Hepatocyte (in vitro differentiated cells): ENCODE measurements at regions not wholly inside any gene's neighbourhood (a gene's known extent, or its start where the extent isn't known, plus 50 kb on each side); places are given as distances from the start of the nearest gene placed in this dataset.

Source experiments
- DNase-seq: peaks from one replicate; pipeline ENCODE4 v3.0.0-alpha.2; 2016; ENCODE audit warnings: low spot score
- H2AFZ ChIP-seq: fragments of 200-600 bp; sonication (generic); 2 replicates; pipeline ENCODE4 v1.6.0; 2016; ENCODE audit warnings: antibody characterized with exemption, mild to moderate bottlenecking
- H3K27ac ChIP-seq: fragments of 200-600 bp; sonication (generic); 2 replicates; pipeline ENCODE4 v1.5.1; 2016; ENCODE audit warnings: mild to moderate bottlenecking
- H3K27me3 ChIP-seq: fragments of 200-600 bp; sonication (generic); 2 replicates; pipeline ENCODE4 v1.6.1; 2016
- H3K36me3 ChIP-seq: fragments of 200-600 bp; sonication (generic); replicated peaks from 2 replicates; pipeline ENCODE4 v1.5.1; 2016; ENCODE audit warnings: low read depth; ENCODE audit not compliant: insufficient read depth
- H3K4me1 ChIP-seq: fragments of 200-600 bp; sonication (generic); 2 replicates; pipeline ENCODE4 v1.5.1; 2016; ENCODE audit warnings: mild to moderate bottlenecking, moderate library complexity; ENCODE audit not compliant: insufficient read depth
- H3K4me2 ChIP-seq: fragments of 200-600 bp; sonication (generic); 2 replicates; pipeline ENCODE4 v1.6.0; 2016
- H3K4me3 ChIP-seq: fragments of 200-600 bp; sonication (generic); 2 replicates; pipeline ENCODE4 v1.5.1; 2016; ENCODE audit warnings: mild to moderate bottlenecking
- H3K79me2 ChIP-seq: fragments of 200-600 bp; sonication (generic); 2 replicates; pipeline ENCODE4 v1.6.0; 2017; ENCODE audit warnings: mild to moderate bottlenecking
- H3K9me2 ChIP-seq: fragments of 200-600 bp; sonication (generic); replicated peaks from 2 replicates; pipeline ENCODE4 v1.6.0; 2017; ENCODE audit warnings: mild to moderate bottlenecking; ENCODE audit not compliant: insufficient read depth
- H3K9me3 ChIP-seq: fragments of 200-600 bp; sonication (generic); 2 replicates; pipeline ENCODE4 v1.5.1; 2016; ENCODE audit warnings: low read depth, mild to moderate bottlenecking
- H4K20me1 ChIP-seq: fragments of 200-600 bp; sonication (generic); 2 replicates; pipeline ENCODE4 v1.6.0; 2016; ENCODE audit warnings: mild to moderate bottlenecking; ENCODE audit not compliant: insufficient read depth, poor library complexity, severe bottlenecking
- EZH2 ChIP-seq: fragments of 200-600 bp; sonication (generic); IDR thresholded peaks from 2 replicates; pipeline ENCODE4 v1.6.1; 2016; ENCODE audit warnings: antibody characterized with exemption, mild to moderate bottlenecking, borderline replicate concordance
- EZH2phosphoT487 ChIP-seq: fragments of 200-600 bp; sonication (generic); IDR thresholded peaks from one replicate; pipeline ENCODE4 v1.6.1; 2018; ENCODE audit warnings: antibody characterized with exemption, mild to moderate bottlenecking, low read depth, moderate library complexity; ENCODE audit not compliant: unreplicated experiment, severe bottlenecking
- WGBS: methylation state at CpG from one replicate; pipeline ENCODE4 v1.1.6; 2016; ENCODE audit warnings: low lambda C conversion rate; ENCODE audit errors: missing lambda C conversion rate; 5-methylcytosine and 5-hydroxymethylcytosine counted together
- TF ChIP-seq, protein P1 (sequence below): fragments of 200-600 bp; sonication (generic); IDR thresholded peaks from 2 replicates; pipeline ENCODE4 v1.5.1; 2016; ENCODE audit warnings: antibody characterized with exemption, mild to moderate bottlenecking; ENCODE audit not compliant: poor library complexity

DNA sequence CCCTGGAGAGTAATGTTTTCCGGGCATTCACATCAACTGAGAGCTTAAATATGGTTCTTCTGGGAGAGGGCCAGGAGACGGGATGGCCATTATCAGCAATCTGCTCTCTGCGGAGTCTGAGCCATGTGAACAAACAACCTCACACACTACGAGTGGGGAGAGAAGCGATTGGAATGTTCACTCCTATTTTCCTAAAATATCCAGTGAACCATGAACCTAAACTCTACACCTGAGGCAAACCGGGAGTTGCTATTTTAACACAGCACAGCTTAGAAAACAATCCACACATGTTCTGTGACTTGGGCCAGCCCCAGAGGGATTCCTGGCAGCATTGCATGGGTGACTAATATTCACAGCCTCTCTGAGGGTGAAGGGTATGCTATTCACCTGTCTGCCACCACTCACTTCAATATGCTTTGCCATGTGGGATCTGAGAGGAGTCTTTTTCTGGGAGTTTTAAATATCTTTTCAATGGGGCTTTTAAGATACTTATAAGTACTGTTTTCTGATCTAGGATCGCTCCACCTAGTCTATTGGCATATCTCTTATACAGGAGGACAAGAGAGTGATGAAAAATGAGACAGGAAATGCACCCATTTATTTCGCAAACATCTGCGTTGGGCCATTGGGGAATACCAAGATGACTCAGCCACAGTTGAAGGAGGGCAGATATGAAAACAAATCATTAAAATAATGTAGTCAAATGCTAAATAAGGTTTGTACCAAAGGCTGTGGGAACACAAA lies 72.6 kb upstream of the SERP2 start:
- peaks cover 25% of the 10 kb centered on the region for H3K4me1 ChIP-seq
- H3K4me2 ChIP-seq: no peak overlapping the region
- no peaks in the 10 kb centered on the region for H3K27me3 ChIP-seq
- no peaks in the 10 kb centered on the region for H3K9me2 ChIP-seq
- DNase-seq: no peak
- no peak overlapping the region for H3K4me3 ChIP-seq
- no peaks in the 10 kb centered on the region for H4K20me1 ChIP-seq
- H3K36me3 ChIP-seq: no peaks in the 10 kb centered on the region
- no peak overlapping the region for H3K27ac ChIP-seq
- 80% methylated on average over 9 of the region's 9 CpGs for WGBS
- no peaks in the 10 kb centered on the region for H3K9me3 ChIP-seq
- H3K79me2 ChIP-seq: no peaks in the 10 kb centered on the region
- TF ChIP-seq EZH2: no peak
- TF ChIP-seq, protein P1, sequence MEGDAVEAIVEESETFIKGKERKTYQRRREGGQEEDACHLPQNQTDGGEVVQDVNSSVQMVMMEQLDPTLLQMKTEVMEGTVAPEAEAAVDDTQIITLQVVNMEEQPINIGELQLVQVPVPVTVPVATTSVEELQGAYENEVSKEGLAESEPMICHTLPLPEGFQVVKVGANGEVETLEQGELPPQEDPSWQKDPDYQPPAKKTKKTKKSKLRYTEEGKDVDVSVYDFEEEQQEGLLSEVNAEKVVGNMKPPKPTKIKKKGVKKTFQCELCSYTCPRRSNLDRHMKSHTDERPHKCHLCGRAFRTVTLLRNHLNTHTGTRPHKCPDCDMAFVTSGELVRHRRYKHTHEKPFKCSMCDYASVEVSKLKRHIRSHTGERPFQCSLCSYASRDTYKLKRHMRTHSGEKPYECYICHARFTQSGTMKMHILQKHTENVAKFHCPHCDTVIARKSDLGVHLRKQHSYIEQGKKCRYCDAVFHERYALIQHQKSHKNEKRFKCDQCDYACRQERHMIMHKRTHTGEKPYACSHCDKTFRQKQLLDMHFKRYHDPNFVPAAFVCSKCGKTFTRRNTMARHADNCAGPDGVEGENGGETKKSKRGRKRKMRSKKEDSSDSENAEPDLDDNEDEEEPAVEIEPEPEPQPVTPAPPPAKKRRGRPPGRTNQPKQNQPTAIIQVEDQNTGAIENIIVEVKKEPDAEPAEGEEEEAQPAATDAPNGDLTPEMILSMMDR: no peak
- no peak for TF ChIP-seq EZH2phosphoT487
- no peak overlapping the region for H2AFZ ChIP-seq

DNA sequence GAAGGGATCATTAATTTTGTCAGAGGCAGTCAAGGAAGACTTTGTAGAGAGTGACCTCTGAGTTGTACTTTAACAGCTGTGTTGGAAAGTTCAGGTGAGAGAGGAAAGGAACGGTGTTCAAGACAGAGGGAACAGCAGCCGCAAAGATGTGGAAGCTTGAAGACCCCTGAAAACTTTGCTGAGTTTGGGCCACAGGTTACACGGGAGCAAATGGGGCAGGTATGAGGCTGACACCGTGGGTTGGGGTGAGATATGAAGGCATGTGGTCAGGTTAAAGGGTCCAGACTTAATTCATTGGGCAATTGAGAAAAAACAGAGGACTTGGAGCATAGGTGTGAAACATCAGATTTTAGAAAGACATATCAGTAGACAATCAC lies 72.0 kb upstream of the SERP2 start:
- H3K9me3 ChIP-seq: no peaks in the 10 kb centered on the region
- H3K27ac ChIP-seq: no peak overlapping the region
- H4K20me1 ChIP-seq: no peaks in the 10 kb centered on the region

DNA sequence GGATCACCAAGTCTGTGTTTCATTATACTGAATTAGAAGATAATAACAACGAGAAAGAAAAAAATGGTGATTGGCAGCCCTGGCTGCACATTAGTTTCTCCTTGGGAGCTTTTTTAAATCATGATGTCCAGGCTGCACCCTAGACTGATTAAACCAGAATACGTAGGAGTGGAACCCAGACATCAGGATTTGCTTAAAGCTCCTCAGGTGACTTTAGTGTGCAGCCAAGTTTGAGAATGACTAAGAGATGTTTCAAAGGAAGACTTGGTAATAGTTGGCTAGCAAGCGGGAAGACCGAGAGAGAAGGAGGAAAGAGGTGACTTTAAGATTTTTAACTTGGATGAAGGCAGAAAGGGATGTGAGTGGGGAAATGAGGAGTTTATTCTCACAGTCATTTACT lies 71.4 kb upstream of the SERP2 start:
- H3K9me2 ChIP-seq: no peaks in the 10 kb centered on the region
- no peaks in the 10 kb centered on the region for H3K27me3 ChIP-seq
- H3K9me3 ChIP-seq: no peaks in the 10 kb centered on the region
- TF ChIP-seq, protein P1: no peak
- TF ChIP-seq EZH2: no peak
- H3K4me1 ChIP-seq: peaks cover 32% of the 10 kb centered on the region
- H3K4me3 ChIP-seq: no peak overlapping the region
- H4K20me1 ChIP-seq: no peaks in the 10 kb centered on the region
- no peak for DNase-seq
- 85% methylated on average over 4 of the region's 4 CpGs for WGBS
- no peaks in the 10 kb centered on the region for H3K36me3 ChIP-seq
- H3K79me2 ChIP-seq: no peaks in the 10 kb centered on the region
- no peak overlapping the region for H2AFZ ChIP-seq
- no peak overlapping the region for H3K4me2 ChIP-seq
- H3K27ac ChIP-seq: peak overlapping the region; percentile 31

More for the DNA sequence above, 72.0 kb upstream of the SERP2 start:
- no peak overlapping the region for H2AFZ ChIP-seq
- H3K9me2 ChIP-seq: no peaks in the 10 kb centered on the region
- no peak overlapping the region for H3K4me2 ChIP-seq
- H3K36me3 ChIP-seq: no peaks in the 10 kb centered on the region
- H3K79me2 ChIP-seq: no peaks in the 10 kb centered on the region
- TF ChIP-seq, protein P1: no peak
- TF ChIP-seq EZH2: no peak
- TF ChIP-seq EZH2phosphoT487: no peak
- no peaks in the 10 kb centered on the region for H3K27me3 ChIP-seq
- WGBS: 78% methylated on average over 4 of the region's 4 CpGs
- no peak for DNase-seq
- H3K4me1 ChIP-seq: peaks cover 28% of the 10 kb centered on the region
- no peak overlapping the region for H3K4me3 ChIP-seq
